ENCODE measurements at regions not wholly inside any gene's neighbourhood (a gene's known extent, or its start where the extent isn't known, plus 50 kb on each side); places are given as distances from the start of the nearest gene placed in this dataset.

DNA sequence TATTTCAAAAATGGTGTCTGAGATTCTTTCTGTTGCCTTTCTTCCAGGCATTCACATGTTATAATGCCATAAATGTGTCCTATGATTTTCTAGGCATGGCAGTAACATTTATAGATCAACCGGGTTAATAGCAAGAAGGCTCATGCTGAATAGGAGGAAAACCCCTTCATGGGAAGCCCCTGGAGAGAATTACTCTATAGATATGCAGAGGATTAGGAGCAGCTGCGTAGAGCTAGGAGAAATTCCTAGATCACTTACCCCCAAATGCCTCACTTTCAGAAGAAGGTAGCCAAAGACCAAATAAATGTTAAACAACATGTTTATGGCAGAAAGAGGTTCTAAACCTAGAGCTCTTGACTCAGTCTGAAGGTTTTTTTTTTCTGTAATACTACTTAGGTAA lies 153.4 kb upstream of the CTNNA2 start:
- no peak for DNase-seq (ENCODE audit: low spot score)
- no peak for FAIRE-seq

DNA sequence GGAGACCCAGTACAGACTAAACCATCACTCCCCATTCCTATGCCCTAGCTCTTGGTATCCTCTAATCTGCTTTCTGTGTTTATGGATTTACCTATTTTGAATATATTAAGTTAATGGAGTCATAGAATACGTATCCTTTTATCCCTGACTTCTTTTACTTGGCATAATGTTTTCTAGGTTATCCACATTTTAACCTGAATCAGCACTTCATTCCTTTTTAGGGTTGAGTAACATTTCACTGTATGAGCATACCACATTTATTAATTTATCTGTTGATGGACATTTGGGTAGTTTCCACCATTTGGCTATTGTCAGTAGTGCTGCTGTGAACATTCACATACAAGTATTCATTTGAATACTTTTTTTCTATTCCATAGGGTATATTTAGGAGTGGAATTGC lies 157.3 kb upstream of the CTNNA2 start:
- FAIRE-seq, result no peak
- DNase-seq (ENCODE audit: low spot score), result no peak

DNA sequence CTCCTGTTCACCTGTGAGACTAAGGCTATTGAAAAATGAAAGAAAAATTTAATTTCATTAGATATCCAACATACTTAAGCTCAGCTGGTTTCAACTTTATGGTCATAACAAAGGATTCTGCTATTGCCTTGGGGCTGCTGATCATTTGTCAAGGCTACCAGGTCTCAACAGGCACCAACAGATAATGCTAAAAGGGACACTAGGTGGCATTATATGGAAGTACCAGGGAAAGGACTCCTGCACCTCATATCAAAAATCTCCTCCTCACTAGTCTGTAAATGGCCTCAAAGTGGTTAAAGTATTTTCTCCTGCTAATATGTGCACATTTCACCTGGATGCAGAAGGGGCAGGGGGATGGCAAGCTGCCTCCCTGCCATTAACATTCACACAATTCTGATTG lies 167.9 kb upstream of the REG3A start:
- no peak for FAIRE-seq
- no peak for DNase-seq (ENCODE audit: low spot score)

DNA sequence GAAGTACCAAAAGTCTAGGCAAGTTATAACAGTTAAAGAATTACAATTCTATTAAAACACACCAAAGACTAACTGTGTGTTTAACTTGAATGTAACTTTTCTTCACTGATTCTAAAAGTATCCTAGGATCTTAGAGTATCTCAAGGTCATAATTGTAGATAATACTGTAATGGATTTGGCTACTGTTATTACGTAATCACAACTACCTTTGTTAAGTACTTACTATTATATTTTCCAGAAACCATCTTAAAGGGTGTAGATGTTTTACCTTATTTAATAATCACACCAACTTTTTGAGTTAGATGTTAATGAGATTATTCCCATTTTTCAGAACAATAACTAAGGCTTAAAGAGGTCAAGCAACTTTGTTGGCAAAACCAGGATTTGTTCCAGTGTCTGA lies 161.3 kb upstream of the REG3A start:
- DNase-seq (ENCODE audit: low spot score), result no peak
- no peak for FAIRE-seq

DNA sequence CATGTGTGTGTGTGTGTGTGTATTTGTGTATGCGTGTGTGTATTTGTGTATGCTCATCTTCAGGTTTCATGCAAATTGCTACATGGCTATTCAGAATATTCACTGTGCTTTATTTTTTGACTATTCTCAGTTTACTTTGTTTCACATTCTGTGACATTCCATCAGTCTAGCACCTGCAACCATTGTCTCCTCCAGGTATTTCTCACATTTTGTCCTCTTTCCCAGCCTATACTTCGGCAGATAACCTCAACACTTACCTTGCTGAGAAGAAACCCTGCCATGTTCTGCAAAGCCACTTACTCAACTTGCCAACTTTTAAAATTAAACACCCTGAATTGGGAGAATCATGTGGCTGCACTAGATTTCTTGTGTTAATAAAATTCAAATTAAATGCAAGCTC lies 135.4 kb upstream of the REG3A start:
- no peak for DNase-seq (ENCODE audit: low spot score)
- peak; percentile 20 for FAIRE-seq

DNA sequence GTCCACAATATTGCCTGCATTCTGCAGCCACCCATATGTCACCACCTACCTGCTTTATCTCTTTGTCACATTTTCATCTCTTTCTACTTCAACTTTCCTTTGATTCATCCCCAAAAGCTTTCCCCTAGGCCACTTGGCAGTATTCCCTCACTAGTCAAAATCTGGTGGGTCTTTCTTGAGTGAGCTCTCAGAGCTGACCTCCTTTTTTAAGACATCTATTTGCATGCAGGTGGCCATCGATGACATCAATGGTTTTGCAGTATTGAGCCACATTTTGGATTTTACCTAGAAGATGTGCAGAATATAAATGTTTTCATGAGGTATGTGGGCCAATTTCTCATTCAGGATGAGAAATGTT lies 133.4 kb upstream of the REG3A start:
- FAIRE-seq (no peak), DNase-seq (ENCODE audit: low spot score) (no peak)

DNA sequence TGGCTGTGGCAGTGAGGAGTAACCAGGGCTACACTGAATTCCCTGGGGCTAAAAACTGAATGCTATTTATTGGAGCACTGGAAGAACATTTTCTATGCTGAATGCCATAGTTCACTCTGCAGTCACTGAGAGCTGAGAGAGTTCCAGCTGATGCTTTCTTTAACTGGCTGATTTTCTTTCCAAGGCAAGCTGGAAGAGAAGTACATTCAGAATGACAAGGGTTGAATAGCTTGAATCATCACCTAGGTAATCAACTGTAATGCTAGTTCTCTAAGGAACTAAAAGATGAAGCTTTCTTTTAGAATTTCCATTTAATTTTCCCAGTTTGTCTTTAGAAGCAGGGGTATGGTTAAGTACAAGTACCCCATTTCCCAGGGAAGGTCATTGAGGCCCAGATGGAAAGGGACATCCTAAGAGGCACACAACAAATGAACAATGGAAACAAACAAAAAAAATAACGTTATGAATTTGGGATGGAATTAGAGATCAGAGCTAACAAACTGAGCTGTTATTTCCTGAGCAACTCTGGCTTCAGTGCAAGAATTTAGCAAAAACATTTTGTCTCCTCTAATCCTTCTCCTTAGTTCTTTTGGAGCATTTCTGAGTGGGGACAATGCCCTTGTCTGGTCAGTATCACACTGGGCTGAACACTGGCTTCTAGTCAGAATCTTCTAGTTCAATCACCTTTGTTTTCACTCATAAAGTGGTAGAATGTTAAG lies 132.8 kb upstream of the REG3A start:
- DNase-seq (ENCODE audit: low spot score) (no peak), FAIRE-seq (no peak)

DNA sequence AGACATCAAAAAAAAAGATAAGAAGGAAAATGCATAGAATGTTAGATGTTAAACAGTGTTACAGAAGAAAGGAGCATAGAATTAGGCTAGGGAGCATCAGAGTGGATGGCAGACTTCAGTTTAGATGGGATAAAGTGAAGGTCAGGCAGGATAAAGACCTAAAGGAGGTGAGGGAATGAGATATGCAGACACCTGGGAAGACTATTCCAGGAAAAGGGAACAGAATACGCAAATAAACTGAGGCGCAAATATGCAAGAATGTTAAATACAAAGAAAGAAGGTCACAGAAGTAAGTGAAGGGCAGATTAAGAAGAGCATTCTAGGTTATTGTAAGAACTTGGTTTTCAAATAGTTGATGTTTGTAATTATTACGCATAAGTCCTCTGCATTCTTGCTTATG lies 116.3 kb upstream of the REG3A start:
- DNase-seq (ENCODE audit: low spot score) (no peak), FAIRE-seq (no peak)

DNA sequence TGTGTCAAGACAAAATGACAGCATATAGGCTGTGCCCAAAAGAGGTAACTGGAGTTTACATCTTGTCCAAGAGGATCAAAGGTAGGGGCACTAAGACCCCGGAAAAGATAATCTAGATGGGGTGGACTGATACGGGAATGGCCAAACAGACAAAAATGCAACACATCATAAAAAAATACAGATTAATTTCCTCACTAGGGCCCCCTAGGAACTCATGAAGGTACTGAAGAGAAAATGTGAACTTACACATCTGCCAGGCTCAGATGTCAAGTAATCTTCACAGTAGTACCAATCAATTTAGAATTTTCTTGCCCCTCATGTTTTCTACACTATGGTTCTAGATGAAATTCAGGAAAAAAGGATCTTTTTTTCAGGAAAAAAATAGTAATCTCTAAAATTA lies 115.6 kb upstream of the REG3A start:
- DNase-seq (ENCODE audit: low spot score) (no peak), FAIRE-seq (no peak)

DNA sequence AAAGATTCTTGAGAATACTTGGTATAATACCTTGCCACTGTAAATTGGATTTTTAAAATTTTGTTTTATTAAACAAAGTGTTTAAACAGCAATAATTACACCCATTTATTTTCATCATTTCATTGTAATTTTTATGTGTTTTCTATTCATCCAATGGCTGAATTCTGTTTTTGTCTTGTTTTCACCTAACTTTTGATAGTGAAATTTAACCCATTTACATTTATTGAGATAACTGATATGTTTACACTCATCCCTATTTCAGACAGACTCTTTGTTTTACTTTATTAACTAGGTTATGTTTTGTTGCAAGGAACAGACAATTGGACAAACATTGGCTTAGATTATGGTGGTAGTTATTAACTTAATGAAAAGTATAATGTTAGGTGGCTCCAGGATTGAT lies 113.1 kb upstream of the REG3A start:
- DNase-seq (ENCODE audit: low spot score), result no peak
- no peak for FAIRE-seq

DNA sequence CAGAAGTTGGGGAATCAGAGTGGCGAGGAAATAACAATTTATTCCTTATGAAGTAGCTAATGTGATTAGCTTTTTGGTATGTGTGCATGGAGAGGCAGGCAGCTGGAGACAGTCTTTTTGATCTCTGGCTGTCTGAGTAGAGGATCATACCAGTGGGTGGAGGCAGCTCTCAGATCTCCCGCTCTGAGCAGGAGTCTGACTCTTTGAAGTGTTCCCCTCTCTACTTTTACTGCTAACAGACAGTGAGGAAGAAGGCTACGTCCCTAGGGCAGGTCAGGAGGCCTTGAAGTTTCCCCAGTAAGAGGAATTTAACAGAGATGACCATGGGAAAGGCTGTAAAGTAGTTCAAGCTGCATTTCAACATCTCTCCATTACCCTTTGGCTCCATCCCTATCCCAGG lies 111.9 kb upstream of the REG3A start:
- FAIRE-seq (no peak), DNase-seq (ENCODE audit: low spot score) (no peak)

DNA sequence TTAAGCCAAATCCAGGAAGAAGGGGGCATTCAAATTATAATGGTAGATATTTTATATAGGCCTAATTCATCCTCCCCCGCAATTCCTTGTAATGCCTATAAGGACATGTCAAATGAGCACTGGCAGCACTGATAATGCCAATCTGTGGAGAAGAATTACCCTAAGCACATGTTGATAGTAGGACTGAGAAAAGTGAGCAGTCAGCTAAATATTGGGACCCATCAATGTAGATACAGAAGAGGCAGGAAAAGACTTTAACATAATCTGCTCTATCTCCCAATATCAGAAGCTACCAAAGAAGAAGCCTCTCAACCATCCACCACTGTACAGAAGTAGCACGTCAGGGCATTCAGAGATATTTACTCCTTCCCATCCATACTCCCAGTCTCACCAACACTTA lies 101.3 kb upstream of the REG3A start:
- FAIRE-seq, result no peak
- no peak for DNase-seq (ENCODE audit: low spot score)

DNA sequence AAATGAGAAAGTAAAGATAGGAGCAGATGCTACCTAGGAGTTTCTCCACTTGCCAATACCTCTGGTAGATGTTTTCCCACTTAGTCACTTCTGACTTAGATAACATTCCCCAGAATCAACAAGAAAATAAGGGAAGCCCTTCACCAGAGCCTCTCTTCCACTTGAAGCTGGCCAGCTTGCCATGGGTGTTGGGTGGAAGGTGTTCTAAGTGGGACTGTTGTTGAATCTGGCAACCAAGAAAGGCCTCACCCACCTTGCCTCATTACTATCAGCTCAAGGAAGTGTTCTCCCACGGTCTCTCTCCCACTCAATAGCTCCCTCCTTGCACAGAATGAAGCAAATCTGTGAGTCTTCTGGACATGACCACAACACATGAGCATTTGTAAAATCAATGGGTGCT lies 100.4 kb upstream of the REG3A start:
- DNase-seq (ENCODE audit: low spot score) (peak; percentile 22), FAIRE-seq (peak; percentile 66)

DNA sequence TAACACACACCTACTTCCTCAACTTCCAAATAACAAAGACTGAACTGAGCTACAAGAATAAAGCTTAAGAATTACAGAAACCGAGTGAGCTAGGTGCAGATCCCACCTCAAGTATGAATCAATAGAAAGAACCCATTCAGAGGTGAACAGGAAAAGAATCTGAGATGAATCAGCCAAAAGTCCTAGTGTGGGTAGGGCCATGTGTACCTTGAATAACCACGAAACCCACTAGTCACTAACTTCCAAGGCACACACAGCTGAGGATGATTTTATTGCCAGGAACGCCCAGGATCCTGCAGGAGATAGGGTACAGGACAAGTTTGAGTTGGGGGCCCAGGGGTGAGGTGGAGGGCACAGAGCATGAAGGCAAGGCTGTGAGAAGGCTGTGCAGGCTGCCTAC lies 99.7 kb upstream of the REG3A start:
- DNase-seq (ENCODE audit: low spot score), result peak; percentile 51
- no peak for FAIRE-seq

DNA sequence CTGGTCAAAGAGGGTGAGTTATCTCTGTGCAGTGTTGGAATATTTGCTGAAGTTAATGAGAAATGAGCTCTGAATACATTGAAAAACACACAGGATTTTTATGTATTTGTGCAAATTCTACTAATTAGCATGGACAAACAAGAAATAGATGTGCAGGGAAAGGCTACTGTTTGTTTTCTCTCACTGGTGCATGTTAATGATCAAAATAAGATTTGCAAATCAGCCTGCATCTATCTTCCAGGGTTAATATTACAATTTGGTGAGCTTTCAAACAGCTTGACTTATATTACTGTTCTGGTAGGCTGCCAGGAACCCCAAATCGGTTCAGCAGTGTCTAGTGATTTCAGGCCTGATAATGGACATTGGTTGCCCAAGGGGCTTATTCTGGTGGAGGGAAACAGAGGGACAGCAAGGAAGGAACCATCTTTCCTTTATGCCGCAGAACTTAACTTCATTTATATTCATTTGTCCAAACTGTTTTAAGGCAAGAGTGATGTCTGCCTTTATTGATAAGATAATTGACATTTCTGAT lies 93.8 kb upstream of the REG3A start:
- FAIRE-seq (no peak), DNase-seq (ENCODE audit: low spot score) (no peak)

DNA sequence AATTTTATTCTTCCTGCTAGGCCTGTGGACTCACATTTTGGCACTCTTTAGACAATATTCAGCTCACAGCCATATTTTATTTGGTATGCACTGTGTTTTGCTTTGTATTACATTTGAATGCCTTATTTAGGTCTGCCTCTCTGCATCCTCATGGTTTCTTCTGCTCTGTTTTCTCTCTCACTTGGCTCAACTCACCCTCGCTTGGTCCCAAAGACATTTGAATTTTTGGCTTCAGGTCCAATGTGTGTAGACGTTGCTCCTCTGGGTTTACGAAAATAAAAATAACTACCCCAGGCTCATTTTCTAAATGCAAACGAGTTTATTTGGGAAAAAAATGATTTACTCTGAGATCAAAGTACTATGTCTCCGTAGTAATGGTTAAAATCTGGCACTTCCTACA lies 91.1 kb upstream of the REG3A start:
- FAIRE-seq, result no peak

DNA sequence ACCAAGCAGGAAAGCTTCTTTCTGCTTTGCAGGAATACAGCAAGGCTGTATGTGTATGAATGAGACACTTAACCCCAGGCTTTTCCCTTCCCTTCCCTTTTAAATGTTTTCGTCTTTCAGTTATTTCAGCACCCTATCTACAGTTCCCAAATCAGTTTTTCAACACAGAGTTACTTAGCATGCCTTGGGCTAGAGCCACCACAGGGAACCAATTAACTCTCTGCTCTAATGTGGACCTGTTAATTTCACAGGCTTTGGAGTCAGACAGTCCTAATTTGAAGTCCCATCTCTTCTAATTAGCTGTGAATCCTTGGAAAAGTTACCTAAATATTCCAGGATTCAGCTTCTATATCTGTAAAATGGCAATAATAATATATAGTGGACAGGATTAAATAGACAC lies 89.2 kb upstream of the REG3A start:
- FAIRE-seq (no peak), DNase-seq (ENCODE audit: low spot score) (no peak)

More for the DNA sequence above, 91.1 kb upstream of the REG3A start:
- DNase-seq (ENCODE audit: low spot score), result no peak

DNA sequence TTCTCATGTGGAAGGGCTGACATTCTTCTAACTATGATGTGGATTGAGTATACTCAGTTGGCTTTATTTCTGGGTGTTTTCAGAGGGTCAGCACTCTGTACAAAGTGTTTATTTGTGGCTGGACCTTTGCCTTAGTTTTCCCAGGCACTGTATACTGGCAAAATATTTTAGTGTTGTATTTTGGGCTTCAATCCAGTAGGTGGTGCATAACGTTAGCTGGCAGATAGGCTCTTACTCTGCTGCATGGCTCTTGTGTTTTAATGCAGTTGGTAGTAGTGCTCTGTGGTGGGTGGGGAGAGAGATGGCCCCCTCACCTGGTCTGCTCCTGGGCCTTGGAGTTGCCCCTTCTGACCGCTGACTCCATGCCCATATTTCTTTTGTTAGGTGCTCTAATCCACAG lies 75.6 kb upstream of the REG3A start:
- no peak for DNase-seq (ENCODE audit: low spot score)
- no peak for FAIRE-seq

DNA sequence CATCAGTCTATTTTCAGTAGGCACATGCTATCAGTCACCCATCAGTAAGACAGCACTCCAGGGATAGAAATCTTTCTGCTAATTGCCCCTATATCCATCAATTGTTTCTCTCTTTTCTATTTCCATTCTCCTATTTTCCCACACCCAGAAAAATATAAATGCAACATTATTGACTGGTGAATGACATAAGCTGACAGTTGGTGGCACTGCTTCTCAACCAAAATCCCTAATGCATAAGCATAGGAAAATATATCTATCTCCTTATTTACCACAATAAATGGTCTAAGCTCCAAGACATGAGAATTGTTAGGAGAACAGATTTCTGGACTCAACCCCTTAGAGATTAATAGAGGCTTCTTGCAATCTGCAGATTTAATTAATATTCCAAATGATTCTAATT lies 64.0 kb upstream of the REG3A start:
- FAIRE-seq (no peak), DNase-seq (ENCODE audit: low spot score) (no peak)

DNA sequence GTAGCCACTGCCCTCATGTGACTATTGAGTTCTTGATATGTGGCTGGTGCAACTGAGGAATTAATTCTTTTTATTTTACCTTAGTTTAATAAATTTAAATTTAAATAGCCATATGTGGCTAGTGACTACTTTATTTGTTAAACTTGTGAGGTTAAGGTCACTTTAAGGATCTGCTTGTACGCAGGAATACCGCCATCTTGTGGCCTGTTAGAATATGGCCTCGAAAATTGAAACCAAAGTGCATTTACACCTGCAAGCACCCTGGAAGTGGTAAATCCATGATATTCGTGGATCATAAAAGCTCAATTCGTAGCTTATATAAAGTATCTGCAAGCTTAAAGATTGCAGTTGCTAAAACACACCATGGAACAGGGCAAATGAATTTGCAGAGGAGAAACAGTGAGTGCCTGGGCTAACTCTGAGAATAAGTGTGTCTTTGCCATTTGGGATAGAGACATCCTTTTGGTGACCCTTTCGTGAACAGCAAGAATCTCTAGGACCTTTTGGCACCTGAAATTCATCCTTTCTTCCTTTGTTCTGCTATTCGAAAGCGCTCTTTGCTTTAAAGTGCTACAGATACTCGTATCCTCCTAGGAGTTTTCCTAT lies 59.9 kb upstream of the REG3A start:
- peak; percentile 52 for FAIRE-seq

DNA sequence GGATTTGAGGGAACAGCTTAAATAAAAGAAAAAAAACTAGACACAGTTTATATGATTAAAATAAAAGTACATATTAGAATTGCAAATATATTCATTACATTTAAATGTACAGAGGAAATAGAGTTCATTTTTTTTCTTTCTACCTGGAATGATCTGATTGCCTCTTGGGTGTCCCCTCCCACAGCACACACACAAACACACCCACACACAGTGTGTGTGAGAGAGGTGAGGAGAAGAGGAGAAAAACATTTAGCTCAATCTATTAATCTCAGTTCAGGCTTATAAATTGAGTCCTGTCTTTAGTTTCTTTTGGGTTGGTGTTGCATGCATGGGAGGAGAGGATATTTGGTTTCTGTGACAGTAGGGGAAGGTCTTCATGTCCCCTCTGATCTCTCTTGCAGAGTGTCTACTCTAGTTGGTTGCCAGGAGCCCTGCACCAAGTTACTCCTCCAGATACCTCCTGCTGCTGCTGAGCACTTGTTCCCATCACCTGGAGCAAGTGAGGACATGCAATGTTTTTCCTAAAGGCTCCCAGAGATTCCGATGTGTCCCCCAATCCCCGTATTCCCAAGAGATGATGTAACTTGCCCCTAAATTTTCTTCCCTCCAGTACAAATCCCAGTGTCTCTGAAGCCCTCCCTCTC lies 50.8 kb upstream of the REG3A start:
- no peak for FAIRE-seq
- DNase-seq (ENCODE audit: low spot score), result no peak

More for the DNA sequence above, 59.9 kb upstream of the REG3A start:
- DNase-seq (ENCODE audit: low spot score), result peak; percentile 54
